A673 (cell line): ENCODE measurements at regions not wholly inside any gene's neighbourhood (a gene's known extent, or its start where the extent isn't known, plus 50 kb on each side); places are given as distances from the start of the nearest gene placed in this dataset.

Source experiments
- CTCF ChIP-seq: fragments of 300-800, 200-600 bp; sonication (generic); conservative IDR thresholded peaks from 2 replicates; pipeline ENCODE4 v1.5.1; 2017; ENCODE audit warnings: low read depth, mild to moderate bottlenecking, antibody characterized with exemption, low read length, moderate library complexity, mixed read lengths
- EZH2 ChIP-seq: fragments of 200-600 bp; sonication (generic); IDR thresholded peaks from 2 replicates; pipeline ENCODE4 v1.6.1; 2017; ENCODE audit warnings: borderline replicate concordance, low read depth, mild to moderate bottlenecking, mixed read lengths, antibody characterized with exemption, low read length; ENCODE audit not compliant: poor library complexity, severe bottlenecking

GRCh38 chr4:79141530-79141929, 184.3 kb downstream of the NAA11 start:
- no peak for TF ChIP-seq CTCF
- no peak for TF ChIP-seq EZH2
